Ovary (tissue), 7 donors: ENCODE measurements at regions not wholly inside any gene's neighbourhood (a gene's known extent, or its start where the extent isn't known, plus 50 kb on each side); places are given as distances from the start of the nearest gene placed in this dataset.
"Not testable (repeated sequence)": the region's sequence is repeated elsewhere in the genome, so short reads cannot be mapped to it uniquely, and the experiment has no call there.

Source experiments
- DNase-seq, 5 donors: peaks; one replicate each; pipeline ENCODE4 v3.0.0-alpha.2; 2019 to 2020
- H3K27ac ChIP-seq, 2 donors: fragments of 200-600 bp; one replicate each; pipeline versions ENCODE4 v1.5.1 to v1.8.0; 2019 to 2022
- H3K27me3 ChIP-seq: fragments of 200-600 bp; one replicate; pipeline ENCODE4 v1.8.0; 2022
- H3K36me3 ChIP-seq: fragments of 200-600 bp; sonication (generic); one replicate; pipeline ENCODE4 v1.5.1; 2019
- H3K4me1 ChIP-seq: one replicate; pipeline ENCODE4 v1.8.1; 2013; ENCODE audit warnings: mild to moderate bottlenecking, moderate library complexity; ENCODE audit not compliant: insufficient read depth
- H3K4me3 ChIP-seq: fragments of 200-600 bp; sonication (generic); one replicate; pipeline ENCODE4 v1.5.1; 2017
- H3K9me3 ChIP-seq, 2 donors: fragments of 200-600 bp in 1 of 2; sonication (generic) in 1 of 2; one replicate each; pipeline versions ENCODE4 v1.5.1 to v1.8.1; 2013 to 2019; ENCODE audit warnings: mild to moderate bottlenecking in 1 of 2, moderate library complexity in 1 of 2
- EP300 ChIP-seq: sonication (generic); formaldehyde crosslinking; IDR thresholded peaks from one replicate; pipeline ENCODE4 v1.6.1; 2017; ENCODE audit warnings: antibody characterized with exemption
- POLR2A ChIP-seq: fragments of 450-650 bp; IDR thresholded peaks from one replicate; pipeline ENCODE4 v1.6.1; 2017; ENCODE audit warnings: antibody characterized with exemption, mild to moderate bottlenecking, moderate library complexity
- WGBS, 3 donors: extraction: QIAGEN DNeasy Blood & Tissue Kit in 1 of 3; methylation state at CpG; one replicate each; pipeline versions ENCODE4 v1.1.5 to v1.1.7; 2013 to 2017; 5-methylcytosine and 5-hydroxymethylcytosine counted together
- intact Hi-C, 4 donors: fragments of 100-400 bp; cut with DNase I; formaldehyde crosslinking; loops; one replicate each; pipeline versions ENCODE4 v1.11.0 to v1.15.1; 2022 to 2023
- TF ChIP-seq, protein P1 (sequence below), 3 donors: fragments of 450-650 bp in 2 of 3; fragments of 200-600 bp in 1 of 3; IDR thresholded peaks; one replicate each; pipeline versions ENCODE4 v1.5.1 to v1.8.0; 2016 to 2022; ENCODE audit warnings: antibody characterized with exemption in 3 of 3, mild to moderate bottlenecking in 1 of 3
- donor health status: DM: no; HTN: no; CAD: no; lungs with moderate emphysema.
- donor health status: DM: no; HTN: no; CAD: no.
- donor health status: Bipolar disorder and iron deficiency.
- donor health status: DM: no; HTN: no; CAD: no.
- donor health status: DM: yes; HTN: yes; CAD: no.

DNA sequence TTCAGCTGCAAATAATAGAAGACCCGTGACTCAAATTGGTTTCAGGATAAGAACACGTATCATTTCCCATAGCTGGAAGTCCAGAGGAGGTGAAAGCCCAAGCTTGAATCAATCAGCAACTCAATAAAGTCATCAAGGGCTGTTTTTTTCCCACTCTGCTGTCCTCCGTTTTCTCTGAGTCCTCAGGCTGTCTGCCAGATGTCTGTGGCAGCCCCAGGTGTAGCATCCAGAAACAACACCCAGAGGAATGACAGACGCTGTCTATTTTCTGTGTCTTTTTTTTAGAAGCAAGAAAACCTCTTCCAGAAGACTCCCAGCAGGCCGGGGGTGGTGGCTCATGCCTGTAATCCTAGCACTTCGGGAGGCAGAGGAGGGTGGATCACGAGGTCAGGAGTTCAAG lies 204.4 kb downstream of the FAM43A start:
- Histone ChIP-seq H3K27ac (no peak overlapping the region), H3K4me1 (no peaks in the 10 kb centered on the region), H3K9me3 (no peaks in the 10 kb centered on the region), H3K27me3 (no peaks in the 10 kb centered on the region), H3K4me3 (no peak overlapping the region), H3K36me3 (no peaks in the 10 kb centered on the region)
- intact Hi-C loops: loop anchor here in 1 of 4 donors (10.0 kb wide), 1 partner anchor 75 kb away; no protein-coding TSS in a partner anchor
- 55 to 64% (median 59%) methylated on average over 7 of the region's 7 CpGs for whole genome bisulfite sequencing, 3 donors
- TF ChIP-seq EP300: no peak
- no peak for TF ChIP-seq POLR2A
- TF ChIP-seq, protein P1, sequence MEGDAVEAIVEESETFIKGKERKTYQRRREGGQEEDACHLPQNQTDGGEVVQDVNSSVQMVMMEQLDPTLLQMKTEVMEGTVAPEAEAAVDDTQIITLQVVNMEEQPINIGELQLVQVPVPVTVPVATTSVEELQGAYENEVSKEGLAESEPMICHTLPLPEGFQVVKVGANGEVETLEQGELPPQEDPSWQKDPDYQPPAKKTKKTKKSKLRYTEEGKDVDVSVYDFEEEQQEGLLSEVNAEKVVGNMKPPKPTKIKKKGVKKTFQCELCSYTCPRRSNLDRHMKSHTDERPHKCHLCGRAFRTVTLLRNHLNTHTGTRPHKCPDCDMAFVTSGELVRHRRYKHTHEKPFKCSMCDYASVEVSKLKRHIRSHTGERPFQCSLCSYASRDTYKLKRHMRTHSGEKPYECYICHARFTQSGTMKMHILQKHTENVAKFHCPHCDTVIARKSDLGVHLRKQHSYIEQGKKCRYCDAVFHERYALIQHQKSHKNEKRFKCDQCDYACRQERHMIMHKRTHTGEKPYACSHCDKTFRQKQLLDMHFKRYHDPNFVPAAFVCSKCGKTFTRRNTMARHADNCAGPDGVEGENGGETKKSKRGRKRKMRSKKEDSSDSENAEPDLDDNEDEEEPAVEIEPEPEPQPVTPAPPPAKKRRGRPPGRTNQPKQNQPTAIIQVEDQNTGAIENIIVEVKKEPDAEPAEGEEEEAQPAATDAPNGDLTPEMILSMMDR (IDR thresholded peaks at IDR 0.05): no peak
- DNase-seq: no peak

GRCh38 chr3:194893121-194893987 lies 207.7 kb downstream of the FAM43A start:
- no peak for DNase-seq
- Histone ChIP-seq H3K4me3 (no peak overlapping the region), H3K4me1 (no peaks in the 10 kb centered on the region), H3K27me3 (no peaks in the 10 kb centered on the region), H3K27ac (no peak overlapping the region), H3K9me3 (no peaks in the 10 kb centered on the region), H3K36me3 (no peaks in the 10 kb centered on the region)
- TF ChIP-seq POLR2A (no peak), EP300 (no peak)
- TF ChIP-seq, protein P1 (IDR thresholded peaks at IDR 0.05): no peak
- WGBS, 3 donors: 77 to 93% (median 90%) methylated on average over 4 of the region's 4 CpGs
- intact Hi-C loops: loop anchor here in 1 of 4 donors (10.0 kb wide), 1 partner anchor 79 kb away; no protein-coding TSS in a partner anchor

DNA sequence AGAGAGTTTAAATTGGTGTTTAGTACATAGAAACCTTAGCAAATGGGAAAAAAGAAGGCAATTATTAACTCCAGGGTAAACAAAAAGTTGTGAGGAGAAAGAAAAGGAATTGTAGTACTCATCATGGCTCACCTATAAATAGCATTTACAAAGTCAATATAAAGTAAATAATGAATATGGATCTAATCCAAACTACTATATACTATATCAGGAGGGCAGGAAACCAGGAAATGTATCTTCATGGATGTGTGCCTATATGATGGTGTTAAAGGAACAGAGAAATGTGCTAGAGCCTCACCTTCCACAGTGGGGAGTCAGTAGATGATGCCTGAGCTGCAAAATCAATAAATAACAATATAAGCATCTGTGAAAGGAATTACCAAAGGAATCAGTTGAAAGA lies 208.9 kb downstream of the FAM43A start:
- TF ChIP-seq, protein P1 (IDR thresholded peaks at IDR 0.05): no peak
- no peak for TF ChIP-seq POLR2A
- no peak for TF ChIP-seq EP300
- intact Hi-C loops: loop anchor here in 1 of 4 donors (10.0 kb wide), 1 partner anchor 80 kb away; no protein-coding TSS in a partner anchor
- Histone ChIP-seq H3K27me3 (no peaks in the 10 kb centered on the region), H3K27ac (no peak overlapping the region), H3K36me3 (no peaks in the 10 kb centered on the region), H3K4me1 (no peaks in the 10 kb centered on the region), H3K9me3 (no peaks in the 10 kb centered on the region), H3K4me3 (no peak overlapping the region)
- no peak for DNase-seq

DNA sequence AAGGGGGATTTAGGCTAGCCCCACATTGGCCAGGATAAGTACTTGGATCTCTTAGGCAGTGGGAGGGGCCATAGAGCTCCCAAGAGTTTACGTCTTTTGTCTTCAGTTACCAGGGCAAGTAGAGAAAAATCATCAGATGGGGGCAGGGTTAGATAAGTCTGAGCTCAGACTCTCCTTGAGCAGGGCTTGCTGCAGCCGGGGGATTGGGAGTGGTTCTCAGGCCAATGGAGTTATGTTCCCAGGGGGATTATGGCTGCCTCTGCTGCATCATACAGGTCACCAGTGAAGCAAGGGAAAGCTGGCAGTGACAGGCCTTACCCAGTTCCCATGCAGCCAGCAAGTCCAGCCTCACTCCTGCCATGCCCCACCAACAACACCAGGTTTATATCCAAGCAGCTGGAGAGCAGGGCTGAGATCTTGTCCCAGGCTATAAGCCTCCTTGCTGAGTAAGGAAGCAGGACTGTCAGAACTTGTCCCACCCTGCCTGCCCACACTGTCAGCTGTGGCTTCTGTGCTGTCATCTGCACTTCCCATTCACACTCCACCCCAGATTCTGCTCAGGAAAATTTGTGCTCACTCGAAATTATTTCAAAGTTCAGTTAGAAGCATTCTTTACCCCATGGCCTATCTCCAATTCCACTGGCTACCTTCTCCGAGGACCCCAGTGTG lies 215.3 kb downstream of the FAM43A start:
- no peak for DNase-seq
- H3K9me3 ChIP-seq: no peaks in the 10 kb centered on the region
- no peaks in the 10 kb centered on the region for H3K27me3 ChIP-seq
- TF ChIP-seq EP300 (no peak), POLR2A (no peak)
- TF ChIP-seq, protein P1 (IDR thresholded peaks at IDR 0.05): no peak
- H3K36me3 ChIP-seq: no peaks in the 10 kb centered on the region
- intact Hi-C loops: no loop called here
- no peak overlapping the region for H3K27ac ChIP-seq
- 66 to 78% (median 67%) methylated on average over 4 of the region's 4 CpGs for WGBS, 3 donors
- H3K4me3 ChIP-seq: no peak overlapping the region
- H3K4me1 ChIP-seq: no peaks in the 10 kb centered on the region

DNA sequence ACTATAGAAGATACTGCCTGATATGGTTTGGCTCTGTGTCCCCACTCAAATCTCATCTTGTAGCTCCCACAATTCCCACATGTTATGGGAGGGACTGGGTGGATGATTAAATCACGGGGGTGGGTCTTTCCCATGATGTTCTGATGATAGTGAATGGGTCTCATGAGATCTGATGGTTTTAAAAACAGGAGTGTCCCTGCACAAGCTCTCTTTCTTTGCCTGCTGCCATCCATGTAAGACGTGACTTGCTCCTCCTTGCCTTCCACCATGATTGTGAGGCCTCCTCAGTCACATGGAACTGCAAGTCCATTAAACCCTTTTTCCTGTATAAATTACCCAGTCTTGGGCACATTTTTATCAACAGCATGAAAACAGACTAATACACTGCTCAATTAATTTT lies 217.8 kb downstream of the FAM43A start:
- H3K27ac ChIP-seq, H3K27me3 ChIP-seq, H3K4me3 ChIP-seq, H3K36me3 ChIP-seq, H3K9me3 ChIP-seq, H3K4me1 ChIP-seq, DNase-seq, intact Hi-C loops: not testable (repeated sequence)
- WGBS, 3 donors: 67 to 74% (median 72%) methylated on average over 2 of the region's 2 CpGs

GRCh38 chr3:194904999-194905398 lies 219.3 kb downstream of the FAM43A start:
- H3K27me3 ChIP-seq, DNase-seq, H3K36me3 ChIP-seq, H3K27ac ChIP-seq, intact Hi-C loops, H3K4me3 ChIP-seq, H3K4me1 ChIP-seq, H3K9me3 ChIP-seq: not testable (repeated sequence)
- 87 to 92% (median 90%) methylated on average over 3 of the region's 3 CpGs for WGBS, 3 donors
